ENCODE measurements at regions not wholly inside any gene's neighbourhood (a gene's known extent, or its start where the extent isn't known, plus 50 kb on each side); places are given as distances from the start of the nearest gene placed in this dataset.

GRCh38 chr6:148239801-148240460 is 102.7 kb upstream of the SASH1 start:
- Histone ChIP-seq H3K9ac (ENCODE audit: insufficient read length, low read depth) (no peak overlapping the region), H3K9me3 (ENCODE audit: insufficient read depth, low read length) (no peaks in the 10 kb centered on the region), H3K36me3 (ENCODE audit: insufficient read depth, insufficient read length, low read length) (no peaks in the 10 kb centered on the region), H3K27me3 (ENCODE audit: insufficient read depth, insufficient read length) (no peaks in the 10 kb centered on the region), H3K4me1 (ENCODE audit: insufficient read depth, insufficient read length) (no peaks in the 10 kb centered on the region), H3K4me3 (ENCODE audit: insufficient read length, low read depth) (no peak overlapping the region)
- TF ChIP-seq YY1 (IDR thresholded peaks at IDR 0.05; ENCODE audit: insufficient read depth, insufficient read length) = no peak
- TF ChIP-seq ZNF274 (IDR thresholded peaks at IDR 0.05; ENCODE audit: low read depth, low read length) = no peak
- TF ChIP-seq SUZ12 (IDR thresholded peaks at IDR 0.05; ENCODE audit: extremely low read depth, insufficient read depth, insufficient read length) = no peak
- no peak for DNase-seq (ENCODE audit: low read depth, low spot score)

- H3K4me3 ChIP-seq (ENCODE audit: insufficient read length, low read depth) = no peak overlapping the region
- no peak for DNase-seq (ENCODE audit: low read depth, low spot score)
- no peaks in the 10 kb centered on the region for H3K9me3 ChIP-seq (ENCODE audit: insufficient read depth, low read length)
- no peaks in the 10 kb centered on the region for H3K4me1 ChIP-seq (ENCODE audit: insufficient read depth, insufficient read length)
- TF ChIP-seq ZNF274 (IDR thresholded peaks at IDR 0.05; ENCODE audit: low read depth, low read length) (no peak), SUZ12 (IDR thresholded peaks at IDR 0.05; ENCODE audit: extremely low read depth, insufficient read depth, insufficient read length) (no peak), YY1 (IDR thresholded peaks at IDR 0.05; ENCODE audit: insufficient read depth, insufficient read length) (no peak)
- no peaks in the 10 kb centered on the region for H3K27me3 ChIP-seq (ENCODE audit: insufficient read depth, insufficient read length)
- H3K9ac ChIP-seq (ENCODE audit: insufficient read length, low read depth) = no peak overlapping the region
- H3K36me3 ChIP-seq (ENCODE audit: insufficient read depth, insufficient read length, low read length) = no peaks in the 10 kb centered on the region
These were observed 102.2 kb upstream of the SASH1 start for GRCh38 chr6:148240461-148240840.

- Histone ChIP-seq H3K4me1 (ENCODE audit: insufficient read depth, insufficient read length) (no peaks in the 10 kb centered on the region), H3K9me3 (ENCODE audit: insufficient read depth, low read length) (no peaks in the 10 kb centered on the region), H3K9ac (ENCODE audit: insufficient read length, low read depth) (no peak overlapping the region), H3K27me3 (ENCODE audit: insufficient read depth, insufficient read length) (no peaks in the 10 kb centered on the region), H3K4me3 (ENCODE audit: insufficient read length, low read depth) (no peak overlapping the region), H3K36me3 (ENCODE audit: insufficient read depth, insufficient read length, low read length) (no peaks in the 10 kb centered on the region)
- no peak for DNase-seq (ENCODE audit: low read depth, low spot score)
- TF ChIP-seq ZNF274 (IDR thresholded peaks at IDR 0.05; ENCODE audit: low read depth, low read length) (no peak), YY1 (IDR thresholded peaks at IDR 0.05; ENCODE audit: insufficient read depth, insufficient read length) (no peak), SUZ12 (IDR thresholded peaks at IDR 0.05; ENCODE audit: extremely low read depth, insufficient read depth, insufficient read length) (no peak)
These were observed 101.7 kb upstream of the SASH1 start for GRCh38 chr6:148240861-148241477.

GRCh38 chr6:148242180-148242579 is 100.5 kb upstream of the SASH1 start:
- no peaks in the 10 kb centered on the region for H3K4me1 ChIP-seq (ENCODE audit: insufficient read depth, insufficient read length)
- no peaks in the 10 kb centered on the region for H3K9me3 ChIP-seq (ENCODE audit: insufficient read depth, low read length)
- no peaks in the 10 kb centered on the region for H3K36me3 ChIP-seq (ENCODE audit: insufficient read depth, insufficient read length, low read length)
- no peak for TF ChIP-seq YY1 (IDR thresholded peaks at IDR 0.05; ENCODE audit: insufficient read depth, insufficient read length)
- H3K27me3 ChIP-seq (ENCODE audit: insufficient read depth, insufficient read length) = no peaks in the 10 kb centered on the region
- no peak overlapping the region for H3K4me3 ChIP-seq (ENCODE audit: insufficient read length, low read depth)
- DNase-seq (ENCODE audit: low read depth, low spot score) = no peak
- H3K9ac ChIP-seq (ENCODE audit: insufficient read length, low read depth) = no peak overlapping the region

- TF ChIP-seq ZNF274 (IDR thresholded peaks at IDR 0.05; ENCODE audit: low read depth, low read length) = no peak
- TF ChIP-seq SUZ12 (IDR thresholded peaks at IDR 0.05; ENCODE audit: extremely low read depth, insufficient read depth, insufficient read length) = no peak
- TF ChIP-seq YY1 (IDR thresholded peaks at IDR 0.05; ENCODE audit: insufficient read depth, insufficient read length) = no peak
- Histone ChIP-seq H3K4me3 (ENCODE audit: insufficient read length, low read depth) (no peak overlapping the region), H3K9me3 (ENCODE audit: insufficient read depth, low read length) (no peaks in the 10 kb centered on the region), H3K4me1 (ENCODE audit: insufficient read depth, insufficient read length) (no peaks in the 10 kb centered on the region), H3K9ac (ENCODE audit: insufficient read length, low read depth) (no peak overlapping the region), H3K27me3 (ENCODE audit: insufficient read depth, insufficient read length) (no peaks in the 10 kb centered on the region), H3K36me3 (ENCODE audit: insufficient read depth, insufficient read length, low read length) (no peaks in the 10 kb centered on the region)
- DNase-seq (ENCODE audit: low read depth, low spot score) = no peak
These were observed 98.3 kb upstream of the SASH1 start for GRCh38 chr6:148244217-148244935.

GRCh38 chr6:148247386-148248063 is 95.1 kb upstream of the SASH1 start:
- no peak overlapping the region for H3K9ac ChIP-seq (ENCODE audit: insufficient read length, low read depth)
- no peaks in the 10 kb centered on the region for H3K36me3 ChIP-seq (ENCODE audit: insufficient read depth, insufficient read length, low read length)
- no peaks in the 10 kb centered on the region for H3K9me3 ChIP-seq (ENCODE audit: insufficient read depth, low read length)
- no peak overlapping the region for H3K4me3 ChIP-seq (ENCODE audit: insufficient read length, low read depth)
- H3K27me3 ChIP-seq (ENCODE audit: insufficient read depth, insufficient read length) = no peaks in the 10 kb centered on the region
- no peaks in the 10 kb centered on the region for H3K4me1 ChIP-seq (ENCODE audit: insufficient read depth, insufficient read length)
- DNase-seq (ENCODE audit: low read depth, low spot score) = no peak
- no peak for TF ChIP-seq YY1 (IDR thresholded peaks at IDR 0.05; ENCODE audit: insufficient read depth, insufficient read length)
- TF ChIP-seq ZNF274 (IDR thresholded peaks at IDR 0.05; ENCODE audit: low read depth, low read length) = no peak
- no peak for TF ChIP-seq SUZ12 (IDR thresholded peaks at IDR 0.05; ENCODE audit: extremely low read depth, insufficient read depth, insufficient read length)

GRCh38 chr6:148249160-148249559 is 93.5 kb upstream of the SASH1 start:
- no peak overlapping the region for H3K9ac ChIP-seq (ENCODE audit: insufficient read length, low read depth)
- H3K9me3 ChIP-seq (ENCODE audit: insufficient read depth, low read length) = peaks cover 3% of the 10 kb centered on the region; the same call in 1 of the 2 replicates
- no peaks in the 10 kb centered on the region for H3K27me3 ChIP-seq (ENCODE audit: insufficient read depth, insufficient read length)
- no peak for DNase-seq (ENCODE audit: low read depth, low spot score)
- H3K4me3 ChIP-seq (ENCODE audit: insufficient read length, low read depth) = no peak overlapping the region
- H3K4me1 ChIP-seq (ENCODE audit: insufficient read depth, insufficient read length) = no peaks in the 10 kb centered on the region
- TF ChIP-seq ZNF274 (IDR thresholded peaks at IDR 0.05; ENCODE audit: low read depth, low read length) = no peak
- no peak for TF ChIP-seq YY1 (IDR thresholded peaks at IDR 0.05; ENCODE audit: insufficient read depth, insufficient read length)
- TF ChIP-seq SUZ12 (IDR thresholded peaks at IDR 0.05; ENCODE audit: extremely low read depth, insufficient read depth, insufficient read length) = no peak
- H3K36me3 ChIP-seq (ENCODE audit: insufficient read depth, insufficient read length, low read length) = no peaks in the 10 kb centered on the region

Measured in NT2/D1 (cell line).